K562 (cell line): ENCODE measurements at regions not wholly inside any gene's neighbourhood (a gene's known extent, or its start where the extent isn't known, plus 50 kb on each side); places are given as distances from the start of the nearest gene placed in this dataset.

Source experiments
- ATAC-seq: fragments of 200-7000 bp; cut with Tn5 transposase; 3 replicates; pipeline ENCODE4 v1.9.1; 2020; ENCODE audit warnings: moderate library complexity
- BruUV-seq: library from RNA; stranded (reverse); fragments of 400-500 nt; replicated peaks from 2 replicates; lab custom pipeline; 2021; lab: Mats Ljungman, UMichigan
- CTCF ChIA-PET: fragments of 300-600 bp; formaldehyde crosslinking; extraction: SDS; loops from one replicate; lab custom pipeline; 2021; ENCODE audit warnings: low intra/inter-chr PET ratio; lab: Yijun Ruan, JAX
- POLR2A ChIA-PET: fragments of 300-600, 350-650 bp; sonication (Branson Sonifier 250); formaldehyde crosslinking; extraction: SDS; loops from one replicate; lab custom pipeline; 2021; ENCODE audit warnings: antibody characterized with exemption, inconsistent platforms; lab: Yijun Ruan, JAX
- DNase-seq, 4 experiments: peaks; one replicate each; pipeline versions ENCODE4 v3.0.0 to v3.0.0-alpha.2; 2011 to 2018; ENCODE audit warnings: low spot score in 3 of 4, mixed read lengths in 3 of 4; ENCODE audit errors: extremely low read depth in 1 of 4
- FAIRE-seq: peaks from 2 replicates; lab custom pipeline; 2011; peaks lifted over from hg19 to GRCh38; lab: Jason Lieb, UNC
- H2AFZ ChIP-seq: 2 replicates; pipeline ENCODE4 v1.6.0; 2011; ENCODE audit warnings: low read depth, low read length, control low read depth, inconsistent platforms
- H3K27ac ChIP-seq: fragments of 200-600 bp; 3 replicates; pipeline ENCODE4 v1.8.0; 2011; ENCODE audit warnings: low read depth, mild to moderate bottlenecking, control low read depth, inconsistent platforms, low read length, moderate library complexity, mixed read lengths; ENCODE audit errors: extremely low read depth
- H3K27me3 ChIP-seq, 2 experiments: fragments of 300-600 bp in 1 of 2; 2 replicates in 1 of 2; 3 replicates in 1 of 2; pipeline versions ENCODE4 v1.6.0 to v1.8.0; 2011; ENCODE audit warnings: inconsistent platforms in 2 of 2, low read length in 2 of 2, mild to moderate bottlenecking in 1 of 2, mixed read lengths in 1 of 2, moderate library complexity in 1 of 2; ENCODE audit not compliant: control insufficient read depth in 2 of 2, insufficient read depth in 2 of 2
- H3K36me3 ChIP-seq: fragments of 300-600 bp; 3 replicates; pipeline ENCODE4 v1.8.0; 2011; ENCODE audit warnings: mild to moderate bottlenecking, low read length, inconsistent platforms; ENCODE audit not compliant: control insufficient read depth, insufficient read depth
- H3K4me1 ChIP-seq, 2 experiments: fragments of 200-600 bp in 1 of 2; replicated peaks in 1 of 2; 2 replicates in 1 of 2; 3 replicates in 1 of 2; pipeline versions ENCODE4 v1.5.1 to v1.8.0; 2011; ENCODE audit warnings: inconsistent platforms in 2 of 2, low read length in 2 of 2, mild to moderate bottlenecking in 1 of 2, mixed read lengths in 1 of 2, moderate library complexity in 1 of 2; ENCODE audit not compliant: control insufficient read depth in 2 of 2, insufficient read depth in 2 of 2
- H3K4me2 ChIP-seq: 2 replicates; pipeline ENCODE4 v1.6.1; 2011; ENCODE audit warnings: low read length, control low read depth, inconsistent platforms, mixed read lengths; ENCODE audit not compliant: insufficient read depth
- H3K4me3 ChIP-seq: fragments of 200-600 bp; sonication (generic), shearing (Covaris generic); 2 replicates; pipeline ENCODE4 v1.5.1; 2016; ENCODE audit warnings: control low read depth, inconsistent platforms
- H3K79me2 ChIP-seq: fragments of 200-600 bp; 3 replicates; pipeline ENCODE4 v1.8.0; 2011; ENCODE audit warnings: low read length, inconsistent platforms; ENCODE audit not compliant: control insufficient read depth, insufficient read depth
- H3K9ac ChIP-seq, 2 experiments: 2 replicates each; pipeline versions ENCODE4 v1.6.0 to v1.6.1; 2011; ENCODE audit warnings: low read depth in 2 of 2, low read length in 2 of 2, control low read depth in 1 of 2, inconsistent platforms in 1 of 2, mild to moderate bottlenecking in 1 of 2, mixed read lengths in 1 of 2; ENCODE audit not compliant: insufficient read depth in 1 of 2
- H3K9me1 ChIP-seq: one replicate; pipeline ENCODE4 v1.6.0; 2011; ENCODE audit warnings: inconsistent platforms, mild to moderate bottlenecking, low read length, moderate library complexity; ENCODE audit not compliant: control insufficient read depth, insufficient read depth
- H3K9me3 ChIP-seq: replicated peaks from 2 replicates; pipeline ENCODE4 v1.5.1; 2011; ENCODE audit warnings: low read depth, low read length, inconsistent platforms; ENCODE audit not compliant: control insufficient read depth, insufficient read depth
- H4K20me1 ChIP-seq: replicated peaks from 2 replicates; pipeline ENCODE4 v1.6.1; 2011; ENCODE audit warnings: low read length, inconsistent platforms, mixed read lengths; ENCODE audit not compliant: control insufficient read depth, insufficient read depth
- CBX5 ChIP-seq: IDR thresholded peaks from 2 replicates; pipeline ENCODE4 v1.6.1; 2014; ENCODE audit warnings: low read depth, borderline replicate concordance
- CHCHD3 ChIP-seq: fragments of 250-450 bp; sonication (Bioruptor Pico); IDR thresholded peaks from 2 replicates; pipeline ENCODE4 v2.1.2; 2022; ENCODE audit warnings: mild to moderate bottlenecking
- HOMEZ ChIP-seq: fragments of 250-450 bp; sonication (Bioruptor Pico); IDR thresholded peaks from 2 replicates; pipeline ENCODE4 v1.4.0; 2020; ENCODE audit warnings: mild to moderate bottlenecking, moderate library complexity
- KLF16 ChIP-seq: IDR thresholded peaks from 2 replicates; pipeline ENCODE4 v1.6.1; 2016; ENCODE audit warnings: antibody characterized with exemption
- MEF2D ChIP-seq: conservative IDR thresholded peaks from 2 replicates; pipeline ENCODE4 v1.6.1; 2016; ENCODE audit warnings: low read depth, missing genetic modification characterization, missing compliant biosample characterization
- POU5F1 ChIP-seq: fragments of 150-350 bp; IDR thresholded peaks from 2 replicates; pipeline ENCODE4 v1.6.1; 2014; ENCODE audit warnings: borderline replicate concordance, low read length, low read depth, mild to moderate bottlenecking; ENCODE audit not compliant: partially characterized antibody
- RBM25 ChIP-seq: fragments of 200-400 bp; formaldehyde crosslinking; IDR thresholded peaks from 2 replicates; pipeline ENCODE4 v1.6.1; 2018; ENCODE audit warnings: low read length, low read depth, moderate library complexity; ENCODE audit not compliant: severe bottlenecking
- RBM34 ChIP-seq: fragments of 200-400 bp; formaldehyde crosslinking; IDR thresholded peaks from 2 replicates; pipeline ENCODE4 v1.6.1; 2018; ENCODE audit warnings: low read length, borderline replicate concordance; ENCODE audit not compliant: insufficient read depth
- TFAM ChIP-seq: fragments of 250-450 bp; sonication (Bioruptor Pico); conservative IDR thresholded peaks from 2 replicates; pipeline ENCODE4 v1.5.0; 2021; ENCODE audit warnings: mild to moderate bottlenecking, moderate library complexity
- ZNF766 ChIP-seq: fragments of 200-800 bp; sonication (Bioruptor generic); conservative IDR thresholded peaks from 2 replicates; pipeline ENCODE4 v1.6.1; 2016; ENCODE audit warnings: missing genetic modification characterization, missing compliant biosample characterization
- WGBS: fragments of 100-300 bp; shearing (Covaris generic); methylation state at CpG from one replicate; pipeline ENCODE4 v1.1.6; 2016; ENCODE audit warnings: low coverage, mixed read lengths; ENCODE audit not compliant: insufficient coverage; ENCODE audit errors: missing lambda C conversion rate; 5-methylcytosine and 5-hydroxymethylcytosine counted together
- in situ Hi-C: fragments of 300-500 bp; cut with MboI; formaldehyde crosslinking; loops from 4 replicates; pipeline ENCODE4 v1.15.0; 2018; ENCODE audit warnings: inconsistent platforms, mixed read lengths
- intact Hi-C: fragments of 100-400 bp; cut with micrococcal nuclease; formaldehyde crosslinking; loops from 2 replicates; pipeline ENCODE4 v1.14.2; 2022
- TF ChIP-seq, protein P1 (sequence below): fragments of 250-450 bp; sonication (Bioruptor Pico); IDR thresholded peaks from 2 replicates; pipeline ENCODE4 v1.8.0; 2021; ENCODE audit warnings: moderate library complexity, mild to moderate bottlenecking, inconsistent platforms
- TF ChIP-seq, protein P2 (sequence below): fragments of 150-350 bp; IDR thresholded peaks from 2 replicates; pipeline ENCODE4 v1.6.1; 2014; ENCODE audit warnings: low read depth, mild to moderate bottlenecking, low read length, borderline replicate concordance

- in situ Hi-C loops = no loop called here
- DNase-seq (no peak), FAIRE-seq (no peak), ATAC-seq (no peak)
- ChIA-PET POLR2A (no interaction called here), CTCF (no interaction called here)
- Histone ChIP-seq H3K36me3 (no peaks in the 10 kb centered on the region), H2AFZ (no peak overlapping the region), H3K27ac (no peak overlapping the region), H3K9ac (no peak overlapping the region), H3K9me1 (no peaks in the 10 kb centered on the region), H3K27me3 (no peaks in the 10 kb centered on the region), H3K4me1 (no peaks in the 10 kb centered on the region), H3K79me2 (no peaks in the 10 kb centered on the region), H3K9me3 (no peaks in the 10 kb centered on the region), H3K4me3 (no peak overlapping the region), H3K4me2 (no peak overlapping the region), H4K20me1 (no peaks in the 10 kb centered on the region)
- no TSS peak for BruUV-seq
- intact Hi-C loops = no loop called here
- WGBS = 20% methylated on average over 1 of the region's 1 CpG
- TF ChIP-seq ZNF766 (CRISPR knock-in tag) (no peak), KLF16 (no peak), POU5F1 (no peak), RBM25 (no peak)
- TF ChIP-seq, protein P1, sequence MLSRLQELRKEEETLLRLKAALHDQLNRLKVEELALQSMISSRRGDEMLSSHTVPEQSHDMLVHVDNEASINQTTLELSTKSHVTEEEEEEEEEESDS (CRISPR knock-in tag) = no peak
Observed at GRCh38 chr14:43200519-43200918, 1306.6 kb downstream of the FSCB start.

DNA sequence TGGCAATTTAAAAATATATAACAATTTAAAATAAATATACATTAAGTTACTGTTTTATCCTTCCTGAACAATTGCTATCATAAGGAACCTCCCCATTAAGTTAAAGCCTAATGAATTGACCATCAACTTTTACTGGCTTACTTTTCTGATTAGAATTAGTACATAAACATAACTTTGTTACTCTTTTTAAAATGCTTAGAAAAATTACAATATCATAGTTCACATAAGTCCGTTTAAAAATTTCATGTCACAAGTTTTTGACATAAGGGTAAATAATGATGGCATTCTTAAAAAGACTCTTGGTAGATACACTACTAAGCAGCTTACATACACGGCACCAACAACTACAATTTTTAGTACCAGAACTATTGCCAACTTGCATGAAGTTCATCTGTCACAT lies 1308.6 kb downstream of the FSCB start:
- no peak for DNase-seq
- no peaks in the 10 kb centered on the region for H3K27me3 ChIP-seq
- no peaks in the 10 kb centered on the region for H3K79me2 ChIP-seq
- H2AFZ ChIP-seq = no peak overlapping the region
- FAIRE-seq = no peak
- ChIA-PET POLR2A (no interaction called here), CTCF (no interaction called here)
- no peaks in the 10 kb centered on the region for H4K20me1 ChIP-seq
- no peaks in the 10 kb centered on the region for H3K9me3 ChIP-seq
- ATAC-seq = no peak
- H3K4me1 ChIP-seq = no peaks in the 10 kb centered on the region
- BruUV-seq = no TSS peak
- H3K27ac ChIP-seq = no peak overlapping the region
- H3K4me2 ChIP-seq = no peak overlapping the region
- H3K9ac ChIP-seq = no peak overlapping the region
- H3K36me3 ChIP-seq = no peaks in the 10 kb centered on the region
- intact Hi-C loops (no loop called here), in situ Hi-C loops (no loop called here)
- 0% methylated on average over 2 of the region's 2 CpGs for WGBS
- H3K4me3 ChIP-seq = no peak overlapping the region
- H3K9me1 ChIP-seq = no peaks in the 10 kb centered on the region
- TF ChIP-seq MEF2D (tag) (no peak), CHCHD3 (CRISPR knock-in tag) (no peak), CBX5 (no peak), RBM34 (no peak), HOMEZ (CRISPR knock-in tag) (no peak), TFAM (CRISPR knock-in tag) (no peak)
- TF ChIP-seq, protein P2, sequence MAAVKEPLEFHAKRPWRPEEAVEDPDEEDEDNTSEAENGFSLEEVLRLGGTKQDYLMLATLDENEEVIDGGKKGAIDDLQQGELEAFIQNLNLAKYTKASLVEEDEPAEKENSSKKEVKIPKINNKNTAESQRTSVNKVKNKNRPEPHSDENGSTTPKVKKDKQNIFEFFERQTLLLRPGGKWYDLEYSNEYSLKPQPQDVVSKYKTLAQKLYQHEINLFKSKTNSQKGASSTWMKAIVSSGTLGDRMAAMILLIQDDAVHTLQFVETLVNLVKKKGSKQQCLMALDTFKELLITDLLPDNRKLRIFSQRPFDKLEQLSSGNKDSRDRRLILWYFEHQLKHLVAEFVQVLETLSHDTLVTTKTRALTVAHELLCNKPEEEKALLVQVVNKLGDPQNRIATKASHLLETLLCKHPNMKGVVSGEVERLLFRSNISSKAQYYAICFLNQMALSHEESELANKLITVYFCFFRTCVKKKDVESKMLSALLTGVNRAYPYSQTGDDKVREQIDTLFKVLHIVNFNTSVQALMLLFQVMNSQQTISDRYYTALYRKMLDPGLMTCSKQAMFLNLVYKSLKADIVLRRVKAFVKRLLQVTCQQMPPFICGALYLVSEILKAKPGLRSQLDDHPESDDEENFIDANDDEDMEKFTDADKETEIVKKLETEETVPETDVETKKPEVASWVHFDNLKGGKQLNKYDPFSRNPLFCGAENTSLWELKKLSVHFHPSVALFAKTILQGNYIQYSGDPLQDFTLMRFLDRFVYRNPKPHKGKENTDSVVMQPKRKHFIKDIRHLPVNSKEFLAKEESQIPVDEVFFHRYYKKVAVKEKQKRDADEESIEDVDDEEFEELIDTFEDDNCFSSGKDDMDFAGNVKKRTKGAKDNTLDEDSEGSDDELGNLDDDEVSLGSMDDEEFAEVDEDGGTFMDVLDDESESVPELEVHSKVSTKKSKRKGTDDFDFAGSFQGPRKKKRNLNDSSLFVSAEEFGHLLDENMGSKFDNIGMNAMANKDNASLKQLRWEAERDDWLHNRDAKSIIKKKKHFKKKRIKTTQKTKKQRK = no peak
